ENCODE measurements at regions not wholly inside any gene's neighbourhood (a gene's known extent, or its start where the extent isn't known, plus 50 kb on each side); places are given as distances from the start of the nearest gene placed in this dataset.

DNA sequence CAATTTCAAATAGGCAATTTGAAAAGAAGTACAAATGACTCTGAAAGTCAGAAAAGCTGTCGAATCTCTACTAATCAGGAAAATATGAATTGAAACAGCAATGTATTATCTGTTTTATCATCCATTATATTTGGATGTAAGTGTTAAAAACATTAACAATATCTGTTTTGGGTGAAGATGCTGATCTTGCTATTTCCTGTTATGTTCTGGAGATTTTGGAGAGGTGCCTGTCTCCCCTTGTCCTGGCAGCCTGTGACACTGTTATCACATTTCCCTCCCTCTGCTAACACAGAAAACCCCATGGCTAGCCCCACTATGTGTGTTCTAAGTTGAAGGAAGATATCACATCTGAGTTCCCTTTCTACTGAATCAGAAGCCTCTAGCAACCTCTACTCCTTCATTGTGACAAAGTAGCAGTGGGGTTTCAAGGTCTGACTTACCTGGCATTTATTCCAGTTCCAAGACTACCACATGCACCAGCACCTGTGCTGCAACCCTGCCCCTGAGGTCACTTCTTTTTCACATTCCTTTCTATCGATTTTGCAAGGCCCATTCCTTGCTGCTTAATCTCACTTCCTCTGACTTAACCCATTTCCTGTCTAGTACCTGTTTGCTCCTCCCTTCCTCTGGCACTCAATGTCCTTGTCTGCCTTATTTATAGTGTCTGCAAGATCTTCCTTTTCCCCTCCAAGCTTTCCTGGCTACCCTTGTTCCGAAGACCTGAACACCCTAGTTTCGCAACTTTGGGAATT lies 95.5 kb upstream of the COL8A1 start (continued):
- TF ChIP-seq BACH1 (IDR thresholded peaks at IDR 0.05; ENCODE audit: borderline replicate concordance) = no peak
- TF ChIP-seq GABPA (IDR thresholded peaks at IDR 0.05; ENCODE audit: low read depth) = peak; percentile 55; the same call in 1 of the 2 replicates
- TF ChIP-seq CBFB (IDR thresholded peaks at IDR 0.05; ENCODE audit: low read depth) = no peak
- TF ChIP-seq, protein P1, sequence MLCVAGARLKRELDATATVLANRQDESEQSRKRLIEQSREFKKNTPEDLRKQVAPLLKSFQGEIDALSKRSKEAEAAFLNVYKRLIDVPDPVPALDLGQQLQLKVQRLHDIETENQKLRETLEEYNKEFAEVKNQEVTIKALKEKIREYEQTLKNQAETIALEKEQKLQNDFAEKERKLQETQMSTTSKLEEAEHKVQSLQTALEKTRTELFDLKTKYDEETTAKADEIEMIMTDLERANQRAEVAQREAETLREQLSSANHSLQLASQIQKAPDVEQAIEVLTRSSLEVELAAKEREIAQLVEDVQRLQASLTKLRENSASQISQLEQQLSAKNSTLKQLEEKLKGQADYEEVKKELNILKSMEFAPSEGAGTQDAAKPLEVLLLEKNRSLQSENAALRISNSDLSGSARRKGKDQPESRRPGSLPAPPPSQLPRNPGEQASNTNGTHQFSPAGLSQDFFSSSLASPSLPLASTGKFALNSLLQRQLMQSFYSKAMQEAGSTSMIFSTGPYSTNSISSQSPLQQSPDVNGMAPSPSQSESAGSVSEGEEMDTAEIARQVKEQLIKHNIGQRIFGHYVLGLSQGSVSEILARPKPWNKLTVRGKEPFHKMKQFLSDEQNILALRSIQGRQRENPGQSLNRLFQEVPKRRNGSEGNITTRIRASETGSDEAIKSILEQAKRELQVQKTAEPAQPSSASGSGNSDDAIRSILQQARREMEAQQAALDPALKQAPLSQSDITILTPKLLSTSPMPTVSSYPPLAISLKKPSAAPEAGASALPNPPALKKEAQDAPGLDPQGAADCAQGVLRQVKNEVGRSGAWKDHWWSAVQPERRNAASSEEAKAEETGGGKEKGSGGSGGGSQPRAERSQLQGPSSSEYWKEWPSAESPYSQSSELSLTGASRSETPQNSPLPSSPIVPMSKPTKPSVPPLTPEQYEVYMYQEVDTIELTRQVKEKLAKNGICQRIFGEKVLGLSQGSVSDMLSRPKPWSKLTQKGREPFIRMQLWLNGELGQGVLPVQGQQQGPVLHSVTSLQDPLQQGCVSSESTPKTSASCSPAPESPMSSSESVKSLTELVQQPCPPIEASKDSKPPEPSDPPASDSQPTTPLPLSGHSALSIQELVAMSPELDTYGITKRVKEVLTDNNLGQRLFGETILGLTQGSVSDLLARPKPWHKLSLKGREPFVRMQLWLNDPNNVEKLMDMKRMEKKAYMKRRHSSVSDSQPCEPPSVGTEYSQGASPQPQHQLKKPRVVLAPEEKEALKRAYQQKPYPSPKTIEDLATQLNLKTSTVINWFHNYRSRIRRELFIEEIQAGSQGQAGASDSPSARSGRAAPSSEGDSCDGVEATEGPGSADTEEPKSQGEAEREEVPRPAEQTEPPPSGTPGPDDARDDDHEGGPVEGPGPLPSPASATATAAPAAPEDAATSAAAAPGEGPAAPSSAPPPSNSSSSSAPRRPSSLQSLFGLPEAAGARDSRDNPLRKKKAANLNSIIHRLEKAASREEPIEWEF (IDR thresholded peaks at IDR 0.05; ENCODE audit: insufficient replicate concordance, low read depth, low read length) = no peak
- TF ChIP-seq YBX1 (IDR thresholded peaks at IDR 0.05) = no peak
- TF ChIP-seq POU2F2 (IDR thresholded peaks at IDR 0.05; ENCODE audit: borderline replicate concordance, low read depth, low read length) = no peak
- TF ChIP-seq RUNX3 (IDR thresholded peaks at IDR 0.05; ENCODE audit: low read length) = 0 out of 2 replicates have a peak, but pooled peaks have one; percentile 16
- TF ChIP-seq, protein P2, sequence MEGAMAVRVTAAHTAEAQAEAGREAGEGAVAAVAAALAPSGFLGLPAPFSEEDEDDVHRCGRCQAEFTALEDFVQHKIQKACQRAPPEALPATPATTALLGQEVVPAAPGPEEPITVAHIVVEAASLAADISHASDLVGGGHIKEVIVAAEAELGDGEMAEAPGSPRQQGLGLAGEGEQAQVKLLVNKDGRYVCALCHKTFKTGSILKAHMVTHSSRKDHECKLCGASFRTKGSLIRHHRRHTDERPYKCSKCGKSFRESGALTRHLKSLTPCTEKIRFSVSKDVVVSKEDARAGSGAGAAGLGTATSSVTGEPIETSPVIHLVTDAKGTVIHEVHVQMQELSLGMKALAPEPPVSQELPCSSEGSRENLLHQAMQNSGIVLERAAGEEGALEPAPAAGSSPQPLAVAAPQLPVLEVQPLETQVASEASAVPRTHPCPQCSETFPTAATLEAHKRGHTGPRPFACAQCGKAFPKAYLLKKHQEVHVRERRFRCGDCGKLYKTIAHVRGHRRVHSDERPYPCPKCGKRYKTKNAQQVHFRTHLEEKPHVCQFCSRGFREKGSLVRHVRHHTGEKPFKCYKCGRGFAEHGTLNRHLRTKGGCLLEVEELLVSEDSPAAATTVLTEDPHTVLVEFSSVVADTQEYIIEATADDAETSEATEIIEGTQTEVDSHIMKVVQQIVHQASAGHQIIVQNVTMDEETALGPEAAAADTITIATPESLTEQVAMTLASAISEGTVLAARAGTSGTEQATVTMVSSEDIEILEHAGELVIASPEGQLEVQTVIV (IDR thresholded peaks at IDR 0.05; ENCODE audit: borderline replicate concordance, partially characterized antibody) = no peak
- TF ChIP-seq E2F8 (IDR thresholded peaks at IDR 0.05; ENCODE audit: low read depth, partially characterized antibody) = no peak
- no peak for TF ChIP-seq HDGF (IDR thresholded peaks at IDR 0.05)
- TF ChIP-seq, protein P3, sequence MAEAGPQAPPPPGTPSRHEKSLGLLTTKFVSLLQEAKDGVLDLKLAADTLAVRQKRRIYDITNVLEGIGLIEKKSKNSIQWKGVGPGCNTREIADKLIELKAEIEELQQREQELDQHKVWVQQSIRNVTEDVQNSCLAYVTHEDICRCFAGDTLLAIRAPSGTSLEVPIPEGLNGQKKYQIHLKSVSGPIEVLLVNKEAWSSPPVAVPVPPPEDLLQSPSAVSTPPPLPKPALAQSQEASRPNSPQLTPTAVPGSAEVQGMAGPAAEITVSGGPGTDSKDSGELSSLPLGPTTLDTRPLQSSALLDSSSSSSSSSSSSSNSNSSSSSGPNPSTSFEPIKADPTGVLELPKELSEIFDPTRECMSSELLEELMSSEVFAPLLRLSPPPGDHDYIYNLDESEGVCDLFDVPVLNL (IDR thresholded peaks at IDR 0.05; ENCODE audit: low read depth, low read length) = no peak
- TF ChIP-seq, protein P4, sequence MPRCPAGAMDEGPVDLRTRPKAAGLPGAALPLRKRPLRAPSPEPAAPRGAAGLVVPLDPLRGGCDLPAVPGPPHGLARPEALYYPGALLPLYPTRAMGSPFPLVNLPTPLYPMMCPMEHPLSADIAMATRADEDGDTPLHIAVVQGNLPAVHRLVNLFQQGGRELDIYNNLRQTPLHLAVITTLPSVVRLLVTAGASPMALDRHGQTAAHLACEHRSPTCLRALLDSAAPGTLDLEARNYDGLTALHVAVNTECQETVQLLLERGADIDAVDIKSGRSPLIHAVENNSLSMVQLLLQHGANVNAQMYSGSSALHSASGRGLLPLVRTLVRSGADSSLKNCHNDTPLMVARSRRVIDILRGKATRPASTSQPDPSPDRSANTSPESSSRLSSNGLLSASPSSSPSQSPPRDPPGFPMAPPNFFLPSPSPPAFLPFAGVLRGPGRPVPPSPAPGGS (IDR thresholded peaks at IDR 0.05; ENCODE audit: borderline replicate concordance, insufficient read depth, low read depth, low read length, poor library complexity, severe bottlenecking) = no peak
- no peak for TF ChIP-seq ZZZ3 (IDR thresholded peaks at IDR 0.05; ENCODE audit: control insufficient read depth, insufficient read length, low read depth)
- TF ChIP-seq MAX (IDR thresholded peaks at IDR 0.05; ENCODE audit: low read depth, low read length) = no peak
